B cell (primary cell): ENCODE measurements at regions not wholly inside any gene's neighbourhood (a gene's known extent, or its start where the extent isn't known, plus 50 kb on each side); places are given as distances from the start of the nearest gene placed in this dataset.

Source experiments
- ATAC-seq: fragments of 200-7000 bp; cut with Tn5 transposase; one replicate; pipeline ENCODE4 v1.10.0; 2021; ENCODE audit warnings: low read depth, mild to moderate bottlenecking, moderate number of reproducible peaks, moderate library complexity
- CTCF ChIA-PET: fragments of 350-600 bp; sonication (Branson Sonifier 250); formaldehyde crosslinking; loops from one replicate; lab custom pipeline; 2021; ENCODE audit warnings: antibody characterized with exemption, inconsistent platforms; lab: Charles Lee
- POLR2A ChIA-PET: fragments of 350-600 bp; sonication (Branson Sonifier 250); formaldehyde crosslinking; loops from one replicate; lab custom pipeline; 2021; ENCODE audit warnings: antibody characterized with exemption; lab: Charles Lee
- DNase-seq: peaks from one replicate; pipeline ENCODE4 v3.0.0; 2013
- H2AFZ ChIP-seq: 2 replicates; pipeline ENCODE4 v1.6.1; 2012; ENCODE audit warnings: mild to moderate bottlenecking, low read depth, low read length; ENCODE audit not compliant: insufficient read depth, poor library complexity, severe bottlenecking
- H3K27ac ChIP-seq, 2 donors: 1 replicate in 1 of 2; 2 replicates in 1 of 2; pipeline ENCODE4 v1.5.1; 2012 to 2013; ENCODE audit warnings: low read length in 2 of 2, mild to moderate bottlenecking in 2 of 2, moderate library complexity in 1 of 2
- H3K27me3 ChIP-seq, 4 experiments: fragments of 200-600 bp in 1 of 4; sonication (generic) in 1 of 4; replicated peaks in 1 of 4; 1 replicate in 2 of 4; 2 replicates in 2 of 4; pipeline versions ENCODE4 v1.6.1 to v1.7.0; 2013 to 2016; ENCODE audit warnings: low read length in 3 of 4, mild to moderate bottlenecking in 2 of 4, mixed read lengths in 1 of 4, moderate library complexity in 1 of 4; ENCODE audit not compliant: insufficient read depth in 4 of 4, control insufficient read depth in 3 of 4; ENCODE audit errors: control extremely low read depth in 1 of 4
- H3K36me3 ChIP-seq, 2 experiments: replicated peaks in 1 of 2; 1 replicate in 1 of 2; 2 replicates in 1 of 2; pipeline versions ENCODE4 v1.6.1 to v1.7.1; 2013; ENCODE audit warnings: low read length in 1 of 2; ENCODE audit not compliant: insufficient read depth in 2 of 2, control insufficient read depth in 1 of 2; ENCODE audit errors: control extremely low read depth in 1 of 2, extremely low read depth in 1 of 2
- H3K4me1 ChIP-seq, 2 donors: fragments of 200-600 bp in 1 of 2; sonication (generic) in 1 of 2; 1 replicate in 1 of 2; 2 replicates in 1 of 2; pipeline versions ENCODE4 v1.5.1 to v1.6.1; 2013 to 2017; ENCODE audit warnings: low read length in 2 of 2; ENCODE audit not compliant: control insufficient read depth in 2 of 2, insufficient read depth in 2 of 2
- H3K4me2 ChIP-seq: replicated peaks from 2 replicates; pipeline ENCODE3; 2012; ENCODE audit warnings: mild to moderate bottlenecking, low read depth, low read length; ENCODE audit not compliant: poor library complexity, severe bottlenecking
- H3K4me3 ChIP-seq, 5 experiments: fragments of 200-600 bp in 1 of 5; sonication (generic) in 1 of 5; 1 replicate in 3 of 5; 2 replicates in 2 of 5; pipeline versions ENCODE4 v1.5.1 to v1.7.0; 2011 to 2016; ENCODE audit warnings: low read length in 4 of 5, mild to moderate bottlenecking in 4 of 5, low read depth in 2 of 5, control low read depth in 1 of 5, moderate library complexity in 1 of 5; ENCODE audit not compliant: insufficient read depth in 1 of 5; ENCODE audit errors: control extremely low read depth in 1 of 5, extremely low read depth in 1 of 5
- H3K79me2 ChIP-seq: fragments of 200-600 bp; sonication (generic); one replicate; pipeline ENCODE4 v1.6.0; 2016; ENCODE audit warnings: low read length; ENCODE audit not compliant: control insufficient read depth, insufficient read depth
- H3K9ac ChIP-seq: fragments of 200-600 bp; sonication (generic); 2 replicates; pipeline ENCODE4 v1.6.1; 2017; ENCODE audit warnings: mild to moderate bottlenecking, low read length, moderate library complexity
- H3K9me3 ChIP-seq, 3 donors: one replicate each; pipeline versions ENCODE4 v1.6.1 to v1.7.1; 2013; ENCODE audit warnings: low read length in 2 of 3; ENCODE audit not compliant: control insufficient read depth in 2 of 3, insufficient read depth in 1 of 3; ENCODE audit errors: control extremely low read depth in 1 of 3
- H4K20me1 ChIP-seq: 2 replicates; pipeline ENCODE4 v1.6.0; 2012; ENCODE audit warnings: mild to moderate bottlenecking, low read length; ENCODE audit not compliant: insufficient read depth, control insufficient read depth, poor library complexity, severe bottlenecking
- H3K27ac Mint-ChIP-seq: one replicate; pipeline ENCODE4 v1.8.0; 2021; ENCODE audit warnings: mixed read lengths
- H3K27me3 Mint-ChIP-seq: one replicate; pipeline ENCODE4 v1.8.0; 2021; ENCODE audit warnings: mixed read lengths
- H3K4me1 Mint-ChIP-seq: one replicate; pipeline ENCODE4 v1.8.0; 2021; ENCODE audit warnings: mixed read lengths
- H3K4me3 Mint-ChIP-seq: one replicate; pipeline ENCODE4 v1.8.0; 2021; ENCODE audit warnings: mixed read lengths
- H3K9me3 Mint-ChIP-seq: one replicate; pipeline ENCODE4 v1.8.0; 2022; ENCODE audit warnings: mixed read lengths; ENCODE audit not compliant: insufficient read depth
- EZH2 ChIP-seq: IDR thresholded peaks from 2 replicates; pipeline ENCODE4 v1.6.1; 2012; ENCODE audit warnings: borderline replicate concordance, low read depth, mild to moderate bottlenecking, moderate library complexity, low read length; ENCODE audit not compliant: insufficient read depth, poor library complexity, severe bottlenecking
- WGBS: methylation state at CpG from one replicate; pipeline ENCODE4 v1.1.5; 2013; ENCODE audit warnings: missing lambda C conversion rate; ENCODE audit not compliant: insufficient coverage; 5-methylcytosine and 5-hydroxymethylcytosine counted together
- intact Hi-C: fragments of 100-400 bp; cut with micrococcal nuclease; formaldehyde crosslinking; loops from one replicate; pipeline ENCODE4 v1.10.0; 2022
- TF ChIP-seq, protein P1 (sequence below): fragments of 200-600 bp; IDR thresholded peaks from one replicate; pipeline ENCODE4 v1.8.0; 2022; ENCODE audit warnings: antibody characterized with exemption, mild to moderate bottlenecking

GRCh38 chr5:35513612-35514011 lies 104.1 kb upstream of the SPEF2 start:
- no peak overlapping the region for H3K4me3 ChIP-seq
- no peak overlapping the region for H3K27ac Mint-ChIP-seq
- no peak overlapping the region for H3K27ac ChIP-seq
- H3K36me3 ChIP-seq = no peaks in the 10 kb centered on the region
- no peaks in the 10 kb centered on the region for H3K4me1 Mint-ChIP-seq
- H3K9ac ChIP-seq = no peak overlapping the region
- no peaks in the 10 kb centered on the region for H3K9me3 ChIP-seq
- TF ChIP-seq, protein P1, sequence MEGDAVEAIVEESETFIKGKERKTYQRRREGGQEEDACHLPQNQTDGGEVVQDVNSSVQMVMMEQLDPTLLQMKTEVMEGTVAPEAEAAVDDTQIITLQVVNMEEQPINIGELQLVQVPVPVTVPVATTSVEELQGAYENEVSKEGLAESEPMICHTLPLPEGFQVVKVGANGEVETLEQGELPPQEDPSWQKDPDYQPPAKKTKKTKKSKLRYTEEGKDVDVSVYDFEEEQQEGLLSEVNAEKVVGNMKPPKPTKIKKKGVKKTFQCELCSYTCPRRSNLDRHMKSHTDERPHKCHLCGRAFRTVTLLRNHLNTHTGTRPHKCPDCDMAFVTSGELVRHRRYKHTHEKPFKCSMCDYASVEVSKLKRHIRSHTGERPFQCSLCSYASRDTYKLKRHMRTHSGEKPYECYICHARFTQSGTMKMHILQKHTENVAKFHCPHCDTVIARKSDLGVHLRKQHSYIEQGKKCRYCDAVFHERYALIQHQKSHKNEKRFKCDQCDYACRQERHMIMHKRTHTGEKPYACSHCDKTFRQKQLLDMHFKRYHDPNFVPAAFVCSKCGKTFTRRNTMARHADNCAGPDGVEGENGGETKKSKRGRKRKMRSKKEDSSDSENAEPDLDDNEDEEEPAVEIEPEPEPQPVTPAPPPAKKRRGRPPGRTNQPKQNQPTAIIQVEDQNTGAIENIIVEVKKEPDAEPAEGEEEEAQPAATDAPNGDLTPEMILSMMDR = no peak
- TF ChIP-seq EZH2 = no peak
- ChIA-PET CTCF (no interaction called here), POLR2A (no interaction called here)
- H3K27me3 ChIP-seq = no peaks in the 10 kb centered on the region
- intact Hi-C loops = no loop called here
- H3K4me3 Mint-ChIP-seq = no peak overlapping the region
- no peaks in the 10 kb centered on the region for H4K20me1 ChIP-seq
- ATAC-seq (no peak), DNase-seq (no peak)
- H2AFZ ChIP-seq = no peak overlapping the region
- H3K9me3 Mint-ChIP-seq = no peaks in the 10 kb centered on the region
- no peak overlapping the region for H3K4me2 ChIP-seq
- H3K27me3 Mint-ChIP-seq = no peaks in the 10 kb centered on the region
- WGBS = no CpG with 5 or more reads among the region's 1 CpG
- H3K79me2 ChIP-seq = no peaks in the 10 kb centered on the region
- no peaks in the 10 kb centered on the region for H3K4me1 ChIP-seq

- ATAC-seq (no peak), DNase-seq (no peak)
- Histone ChIP-seq H3K9ac (no peak overlapping the region), H3K9me3 (peaks cover 0 to 6% (median 0%) of the 10 kb centered on the region in 3 donors), H4K20me1 (no peaks in the 10 kb centered on the region), H3K36me3 (no peaks in the 10 kb centered on the region), H3K4me1 (no peaks in the 10 kb centered on the region), H3K27me3 (no peaks in the 10 kb centered on the region), H3K4me2 (no peak overlapping the region), H3K27ac (no peak overlapping the region), H3K79me2 (no peaks in the 10 kb centered on the region), H2AFZ (no peak overlapping the region), H3K4me3 (no peak overlapping the region)
- H3K27ac Mint-ChIP-seq = no peak overlapping the region
- intact Hi-C loops = no loop called here
- H3K27me3 Mint-ChIP-seq = no peaks in the 10 kb centered on the region
- H3K4me1 Mint-ChIP-seq = no peaks in the 10 kb centered on the region
- ChIA-PET POLR2A (no interaction called here), CTCF (no interaction called here)
- H3K4me3 Mint-ChIP-seq = no peak overlapping the region
- no peak for TF ChIP-seq EZH2
- TF ChIP-seq, protein P1 = no peak
- H3K9me3 Mint-ChIP-seq = peaks cover 2% of the 10 kb centered on the region
- WGBS = 88% methylated on average over 1 of the region's 4 CpGs
These were observed 115.5 kb upstream of the SPEF2 start for GRCh38 chr5:35502206-35502605.
